ENCODE measurements at regions not wholly inside any gene's neighbourhood (a gene's known extent, or its start where the extent isn't known, plus 50 kb on each side); places are given as distances from the start of the nearest gene placed in this dataset.

GRCh38 chr3:178393824-178394223 lies 142.4 kb upstream of the KCNMB2 start:
- no peak for TF ChIP-seq CTCF (IDR thresholded peaks at IDR 0.05; ENCODE audit: low read depth, low read length, missing control alignments)
- H3K4me3 ChIP-seq (replicated peaks; ENCODE audit: low read depth, low read length): no peak overlapping the region
- no peak for DNase-seq (ENCODE audit: extremely low read depth, low read depth)

- no peak for TF ChIP-seq CTCF (IDR thresholded peaks at IDR 0.05; ENCODE audit: low read depth, low read length, missing control alignments)
- DNase-seq (ENCODE audit: extremely low read depth, low read depth): no peak
- no peak overlapping the region for H3K4me3 ChIP-seq (replicated peaks; ENCODE audit: low read depth, low read length)
These were observed 139.9 kb upstream of the KCNMB2 start for GRCh38 chr3:178396318-178396717.

- no peak overlapping the region for H3K4me3 ChIP-seq (replicated peaks; ENCODE audit: low read depth, low read length)
- TF ChIP-seq CTCF (IDR thresholded peaks at IDR 0.05; ENCODE audit: low read depth, low read length, missing control alignments): no peak
- no peak for DNase-seq (ENCODE audit: extremely low read depth, low read depth)
These were observed 139.0 kb upstream of the KCNMB2 start for GRCh38 chr3:178397202-178397601.

- TF ChIP-seq CTCF (IDR thresholded peaks at IDR 0.05; ENCODE audit: low read depth, low read length, missing control alignments): no peak
- no peak overlapping the region for H3K4me3 ChIP-seq (replicated peaks; ENCODE audit: low read depth, low read length)
- no peak for DNase-seq (ENCODE audit: extremely low read depth, low read depth)
These were observed 138.4 kb upstream of the KCNMB2 start for GRCh38 chr3:178397836-178398235.

GRCh38 chr3:178404961-178405360 lies 131.3 kb upstream of the KCNMB2 start:
- TF ChIP-seq CTCF (IDR thresholded peaks at IDR 0.05; ENCODE audit: low read depth, low read length, missing control alignments): no peak
- DNase-seq (ENCODE audit: extremely low read depth, low read depth): no peak
- no peak overlapping the region for H3K4me3 ChIP-seq (replicated peaks; ENCODE audit: low read depth, low read length)

- H3K4me3 ChIP-seq (replicated peaks; ENCODE audit: low read depth, low read length): no peak overlapping the region
- no peak for DNase-seq (ENCODE audit: extremely low read depth, low read depth)
- TF ChIP-seq CTCF (IDR thresholded peaks at IDR 0.05; ENCODE audit: low read depth, low read length, missing control alignments): no peak
These were observed 130.7 kb upstream of the KCNMB2 start for GRCh38 chr3:178405531-178405930.

- no peak overlapping the region for H3K4me3 ChIP-seq (replicated peaks; ENCODE audit: low read depth, low read length)
- TF ChIP-seq CTCF (IDR thresholded peaks at IDR 0.05; ENCODE audit: low read depth, low read length, missing control alignments): no peak
- no peak for DNase-seq (ENCODE audit: extremely low read depth, low read depth)
These were observed 130.0 kb upstream of the KCNMB2 start for GRCh38 chr3:178406206-178406605.

All from HFF-Myc (cell line).